ENCODE measurements at regions not wholly inside any gene's neighbourhood (a gene's known extent, or its start where the extent isn't known, plus 50 kb on each side); places are given as distances from the start of the nearest gene placed in this dataset.

DNA sequence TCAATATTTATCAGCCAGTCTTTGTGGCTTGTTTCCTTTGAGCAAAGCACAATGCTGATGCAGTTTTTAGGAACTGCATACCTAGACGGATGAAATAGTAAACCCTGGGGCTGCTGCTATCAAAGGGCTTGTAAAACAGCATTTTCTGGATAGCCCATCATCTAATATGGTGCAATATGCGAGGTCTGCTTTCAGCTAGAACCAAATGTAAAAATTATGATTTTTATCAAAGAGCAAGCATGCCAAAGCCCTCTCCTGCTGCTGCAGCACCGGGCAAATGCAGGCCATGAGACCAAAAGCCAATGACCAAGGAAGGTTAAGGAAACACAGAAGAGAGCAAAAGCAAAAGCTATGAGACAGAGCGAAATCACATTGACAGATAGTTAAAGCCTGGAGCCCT, 1000.4 kb downstream of the MAT2B start:
- TF ChIP-seq, protein P1, sequence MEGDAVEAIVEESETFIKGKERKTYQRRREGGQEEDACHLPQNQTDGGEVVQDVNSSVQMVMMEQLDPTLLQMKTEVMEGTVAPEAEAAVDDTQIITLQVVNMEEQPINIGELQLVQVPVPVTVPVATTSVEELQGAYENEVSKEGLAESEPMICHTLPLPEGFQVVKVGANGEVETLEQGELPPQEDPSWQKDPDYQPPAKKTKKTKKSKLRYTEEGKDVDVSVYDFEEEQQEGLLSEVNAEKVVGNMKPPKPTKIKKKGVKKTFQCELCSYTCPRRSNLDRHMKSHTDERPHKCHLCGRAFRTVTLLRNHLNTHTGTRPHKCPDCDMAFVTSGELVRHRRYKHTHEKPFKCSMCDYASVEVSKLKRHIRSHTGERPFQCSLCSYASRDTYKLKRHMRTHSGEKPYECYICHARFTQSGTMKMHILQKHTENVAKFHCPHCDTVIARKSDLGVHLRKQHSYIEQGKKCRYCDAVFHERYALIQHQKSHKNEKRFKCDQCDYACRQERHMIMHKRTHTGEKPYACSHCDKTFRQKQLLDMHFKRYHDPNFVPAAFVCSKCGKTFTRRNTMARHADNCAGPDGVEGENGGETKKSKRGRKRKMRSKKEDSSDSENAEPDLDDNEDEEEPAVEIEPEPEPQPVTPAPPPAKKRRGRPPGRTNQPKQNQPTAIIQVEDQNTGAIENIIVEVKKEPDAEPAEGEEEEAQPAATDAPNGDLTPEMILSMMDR (IDR thresholded peaks at IDR 0.05) = no peak
- no peak overlapping the region for H3K27ac ChIP-seq (ENCODE audit: low read depth in 1 of 2, low read length in 2 of 2)
- H3K79me2 ChIP-seq (ENCODE audit: insufficient read depth, low read length) = no peaks in the 10 kb centered on the region
- intact Hi-C loops (cut with micrococcal nuclease) = loop anchor here (10.0 kb wide), 1 partner anchor 811 kb away; no protein-coding TSS in a partner anchor
- no peak overlapping the region for H3K27ac Mint-ChIP-seq
- no peak for DNase-seq
- H3K4me3 ChIP-seq (replicated peaks in 1 of 3; ENCODE audit: low read depth in 2 of 3, low read length in 3 of 3) = no peak overlapping the region
- H3K36me3 ChIP-seq (replicated peaks in 1 of 2; ENCODE audit: control insufficient read depth in 1 of 2, insufficient read depth in 2 of 2, low read length in 2 of 2) = no peaks in the 10 kb centered on the region
- no peaks in the 10 kb centered on the region for H3K9me3 ChIP-seq (replicated peaks in 1 of 2; ENCODE audit: control insufficient read depth in 1 of 2, insufficient read depth in 1 of 2, low read length in 2 of 2)
- 82% methylated on average over 3 of the region's 4 CpGs for WGBS (ENCODE audit: insufficient coverage)
- peaks cover 5% of the 10 kb centered on the region for H3K4me1 Mint-ChIP-seq
- H4K20me1 ChIP-seq (ENCODE audit: insufficient read depth, low read length) = no peaks in the 10 kb centered on the region
- H3K9ac ChIP-seq (ENCODE audit: insufficient read depth, low read length, poor library complexity, severe bottlenecking) = no peak overlapping the region
- no peak overlapping the region for H3K4me3 Mint-ChIP-seq
- H3K9me3 Mint-ChIP-seq = no peaks in the 10 kb centered on the region
- H3K27me3 ChIP-seq (ENCODE audit: control insufficient read depth in 2 of 2, insufficient read depth in 2 of 2, low read length in 2 of 2) = no peaks in the 10 kb centered on the region
- H2AFZ ChIP-seq (ENCODE audit: insufficient read depth, low read depth, low read length, poor library complexity, severe bottlenecking) = no peak overlapping the region
- no peaks in the 10 kb centered on the region for H3K36me3 Mint-ChIP-seq
- peaks cover 0 to 3% (median 0%) of the 10 kb centered on the region in 3 donors for H3K27me3 Mint-ChIP-seq (ENCODE audit: low read depth in 3 of 3)
- no peaks in the 10 kb centered on the region for H3K4me1 ChIP-seq (ENCODE audit: control insufficient read depth in 1 of 2, insufficient read depth in 2 of 2, low read length in 2 of 2)
- no peak overlapping the region for H3K4me2 ChIP-seq (replicated peaks; ENCODE audit: extremely low read depth, low read length, poor library complexity, severe bottlenecking)

DNA sequence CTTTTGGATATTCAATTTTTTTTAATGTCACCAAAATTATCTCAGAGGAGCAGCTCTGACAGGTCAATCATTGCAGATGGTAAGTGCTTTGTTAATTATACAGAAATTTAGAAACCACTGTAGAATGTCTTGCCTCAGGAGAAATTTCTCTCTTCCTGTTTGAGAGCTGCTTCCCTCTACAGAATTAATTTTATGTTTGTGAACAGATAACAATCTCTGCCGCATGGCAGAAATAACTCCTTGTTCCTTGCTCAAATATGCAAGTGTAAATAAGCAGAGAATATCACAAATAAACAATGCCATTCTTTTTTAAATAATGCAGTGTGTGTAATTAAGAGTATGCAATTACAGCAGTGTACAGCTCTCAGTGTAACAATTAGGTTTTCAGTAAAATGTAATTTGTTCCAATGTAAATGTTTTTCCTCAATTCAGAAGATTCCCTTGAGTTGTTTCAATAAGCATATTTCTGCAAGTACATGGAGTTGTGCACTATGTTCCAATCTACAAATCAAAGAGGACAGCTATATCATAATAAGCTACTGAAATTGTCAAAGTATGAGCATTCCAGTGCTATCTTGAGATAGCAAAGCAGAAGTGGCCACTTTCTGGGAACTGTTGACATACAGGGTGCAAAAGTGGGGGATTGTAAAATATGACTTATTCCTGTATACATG, 1012.8 kb downstream of the MAT2B start:
- intact Hi-C loops (cut with micrococcal nuclease) = no loop called here
- Histone ChIP-seq H3K36me3 (replicated peaks in 1 of 2; ENCODE audit: control insufficient read depth in 1 of 2, insufficient read depth in 2 of 2, low read length in 2 of 2) (no peaks in the 10 kb centered on the region), H2AFZ (ENCODE audit: insufficient read depth, low read depth, low read length, poor library complexity, severe bottlenecking) (no peak overlapping the region), H3K4me1 (ENCODE audit: control insufficient read depth in 1 of 2, insufficient read depth in 2 of 2, low read length in 2 of 2) (no peaks in the 10 kb centered on the region), H3K4me2 (replicated peaks; ENCODE audit: extremely low read depth, low read length, poor library complexity, severe bottlenecking) (no peak overlapping the region), H3K4me3 (replicated peaks in 1 of 3; ENCODE audit: low read depth in 2 of 3, low read length in 3 of 3) (no peak overlapping the region), H3K79me2 (ENCODE audit: insufficient read depth, low read length) (no peaks in the 10 kb centered on the region), H3K9ac (ENCODE audit: insufficient read depth, low read length, poor library complexity, severe bottlenecking) (no peak overlapping the region), H4K20me1 (ENCODE audit: insufficient read depth, low read length) (no peaks in the 10 kb centered on the region), H3K27me3 (ENCODE audit: control insufficient read depth in 2 of 2, insufficient read depth in 2 of 2, low read length in 2 of 2) (no peaks in the 10 kb centered on the region), H3K9me3 (replicated peaks in 1 of 2; ENCODE audit: control insufficient read depth in 1 of 2, insufficient read depth in 1 of 2, low read length in 2 of 2) (no peaks in the 10 kb centered on the region), H3K27ac (ENCODE audit: low read depth in 1 of 2, low read length in 2 of 2) (no peak overlapping the region)
- peaks cover 0 to 2% (median 0%) of the 10 kb centered on the region in 3 donors for H3K27me3 Mint-ChIP-seq (ENCODE audit: low read depth in 3 of 3)
- TF ChIP-seq, protein P1 (IDR thresholded peaks at IDR 0.05) = no peak
- H3K27ac Mint-ChIP-seq = no peak overlapping the region
- H3K9me3 Mint-ChIP-seq = peaks cover 0 to 7% (median 0%) of the 10 kb centered on the region in 7 donors
- DNase-seq = no peak
- no peaks in the 10 kb centered on the region for H3K4me1 Mint-ChIP-seq
- H3K4me3 Mint-ChIP-seq = no peak overlapping the region
- WGBS (ENCODE audit: insufficient coverage) = no CpG with 5 or more reads among the region's 1 CpG
- H3K36me3 Mint-ChIP-seq = no peaks in the 10 kb centered on the region

All from CD14-positive monocyte (primary cell).